GM12874 (cell line): ENCODE measurements at regions not wholly inside any gene's neighbourhood (a gene's known extent, or its start where the extent isn't known, plus 50 kb on each side); places are given as distances from the start of the nearest gene placed in this dataset.

Experiments
- TF ChIP-seq, protein P1 (sequence below): IDR thresholded peaks from 2 replicates; pipeline ENCODE4 v1.5.1; 2011; ENCODE audit warnings: low read depth, mild to moderate bottlenecking, control low read depth, low read length, moderate library complexity; ENCODE audit not compliant: insufficient read depth

GRCh38 chr17:55620945-55621344 lies 101.7 kb downstream of the TMEM100 start:
- TF ChIP-seq, protein P1, sequence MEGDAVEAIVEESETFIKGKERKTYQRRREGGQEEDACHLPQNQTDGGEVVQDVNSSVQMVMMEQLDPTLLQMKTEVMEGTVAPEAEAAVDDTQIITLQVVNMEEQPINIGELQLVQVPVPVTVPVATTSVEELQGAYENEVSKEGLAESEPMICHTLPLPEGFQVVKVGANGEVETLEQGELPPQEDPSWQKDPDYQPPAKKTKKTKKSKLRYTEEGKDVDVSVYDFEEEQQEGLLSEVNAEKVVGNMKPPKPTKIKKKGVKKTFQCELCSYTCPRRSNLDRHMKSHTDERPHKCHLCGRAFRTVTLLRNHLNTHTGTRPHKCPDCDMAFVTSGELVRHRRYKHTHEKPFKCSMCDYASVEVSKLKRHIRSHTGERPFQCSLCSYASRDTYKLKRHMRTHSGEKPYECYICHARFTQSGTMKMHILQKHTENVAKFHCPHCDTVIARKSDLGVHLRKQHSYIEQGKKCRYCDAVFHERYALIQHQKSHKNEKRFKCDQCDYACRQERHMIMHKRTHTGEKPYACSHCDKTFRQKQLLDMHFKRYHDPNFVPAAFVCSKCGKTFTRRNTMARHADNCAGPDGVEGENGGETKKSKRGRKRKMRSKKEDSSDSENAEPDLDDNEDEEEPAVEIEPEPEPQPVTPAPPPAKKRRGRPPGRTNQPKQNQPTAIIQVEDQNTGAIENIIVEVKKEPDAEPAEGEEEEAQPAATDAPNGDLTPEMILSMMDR = no peak

- TF ChIP-seq, protein P1 = no peak
Measured at GRCh38 chr17:55620023-55620422, 102.6 kb downstream of the TMEM100 start.

DNA sequence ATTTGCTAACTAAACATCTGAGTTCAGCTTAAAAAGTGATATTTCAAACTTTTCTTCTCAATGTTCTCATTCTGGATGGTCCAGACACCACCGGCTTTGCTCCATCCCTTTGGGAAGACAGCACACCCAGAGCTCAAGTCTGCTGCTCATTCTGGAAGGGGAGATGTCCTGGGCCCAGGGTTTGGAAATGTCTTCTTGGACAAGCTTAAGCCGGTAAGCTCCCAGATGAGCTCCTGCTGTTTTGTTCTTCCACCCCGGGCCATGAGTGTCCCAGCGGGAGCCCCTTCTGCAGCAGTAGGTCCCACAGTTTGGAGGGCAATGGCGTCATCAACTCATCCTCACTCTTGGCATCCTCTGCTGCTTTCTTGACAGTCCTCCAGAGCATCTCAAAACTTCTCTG lies 105.2 kb downstream of the TMEM100 start:
- TF ChIP-seq, protein P1 = no peak

- TF ChIP-seq, protein P1 = no peak
Measured at GRCh38 chr17:55614061-55614460, 102.8 kb upstream of the SMIM36 start.

GRCh38 chr17:55612691-55613141 lies 101.5 kb upstream of the SMIM36 start:
- TF ChIP-seq, protein P1 = no peak

DNA sequence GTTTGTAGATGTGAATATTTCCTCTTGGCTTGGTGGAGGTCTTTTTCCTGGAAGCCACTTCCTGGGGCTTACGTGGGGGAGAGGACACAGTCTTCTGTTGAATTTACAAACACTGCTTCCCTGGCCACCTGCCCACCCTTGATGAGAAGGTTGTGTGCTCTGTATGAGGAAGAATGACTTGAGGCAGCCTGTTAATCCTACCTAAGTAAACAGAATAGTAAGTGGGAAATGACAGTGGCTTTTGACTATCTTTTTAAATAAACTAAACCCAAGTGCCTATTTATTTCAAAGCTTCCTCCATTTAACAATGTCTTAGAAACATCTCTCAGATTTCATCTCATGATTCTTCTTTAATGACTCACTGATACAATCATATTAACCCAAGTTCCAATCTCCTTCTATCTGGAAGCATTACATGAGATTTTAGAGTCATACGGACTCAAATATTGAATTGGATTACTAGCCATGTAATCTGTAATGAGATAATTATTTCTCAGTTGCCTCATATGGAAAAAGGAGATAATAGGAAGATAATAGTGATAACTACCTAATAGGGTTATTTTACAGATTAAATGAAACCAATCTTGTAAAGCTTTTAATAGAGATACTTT lies 96.6 kb upstream of the SMIM36 start:
- TF ChIP-seq, protein P1 = no peak

GRCh38 chr17:55606488-55606815 lies 95.2 kb upstream of the SMIM36 start:
- TF ChIP-seq, protein P1 = no peak
